Left cardiac atrium (tissue), 4 donors: ENCODE measurements at regions not wholly inside any gene's neighbourhood (a gene's known extent, or its start where the extent isn't known, plus 50 kb on each side); places are given as distances from the start of the nearest gene placed in this dataset.
A peak's percentile ranks its signal among the peaks of the same experiment; 100 is the strongest.
"Not testable (repeated sequence)": the region's sequence is repeated elsewhere in the genome, so short reads cannot be mapped to it uniquely, and the experiment has no call there.

ENCODE experiments used
- ATAC-seq, 2 donors: fragments of 200-7000 bp; cut with Tn5 transposase; one replicate each; pipeline ENCODE4 v1.9.1; 2020; ENCODE audit warnings: mild to moderate bottlenecking in 2 of 2, moderate library complexity in 2 of 2
- DNase-seq: peaks from one replicate; pipeline ENCODE4 v3.0.0-alpha.2; 2020
- intact Hi-C, 2 donors: fragments of 100-400 bp; cut with DNase I; formaldehyde crosslinking; loops; one replicate each; pipeline versions ENCODE4 v1.14.1 to v1.15.1; 2022 to 2023
- donor health status: DM: no; HTN: yes; CAD: no.
- donor health status: DM: no; HTN: yes; CAD: no; lungs with severe emphysema.
- donor health status: DM: yes; HTN: yes; CAD: no.
- donor health status: Dilated cardiomyopathy.

GRCh38 chr5:116922532-116922931, 347.9 kb upstream of the SEMA6A start:
- no peak for ATAC-seq
- intact Hi-C loops = no loop called here

GRCh38 chr5:116914869-116915504, 340.4 kb upstream of the SEMA6A start:
- ATAC-seq = no peak
- intact Hi-C loops = no loop called here
- DNase-seq = no peak

More at GRCh38 chr5:116922532-116922931, 347.9 kb upstream of the SEMA6A start:
- no peak for DNase-seq

- no peak for DNase-seq
- intact Hi-C loops = no loop called here
- no peak for ATAC-seq
These were observed 337.6 kb upstream of the SEMA6A start for GRCh38 chr5:116912221-116912620.

- ATAC-seq = no peak
- DNase-seq = no peak
- intact Hi-C loops = no loop called here
These were observed 336.5 kb upstream of the SEMA6A start for GRCh38 chr5:116911074-116911473.

- intact Hi-C loops = no loop called here
- DNase-seq (no peak), ATAC-seq (no peak)
These were observed 333.9 kb upstream of the SEMA6A start for GRCh38 chr5:116908537-116908936.

- ATAC-seq (no peak), DNase-seq (no peak)
- intact Hi-C loops = no loop called here
These were observed 331.3 kb upstream of the SEMA6A start for GRCh38 chr5:116905885-116906284.

- no peak for ATAC-seq
- intact Hi-C loops = no loop called here
- no peak for DNase-seq
These were observed 326.2 kb upstream of the SEMA6A start for GRCh38 chr5:116900793-116901192.

- intact Hi-C loops = no loop called here
- DNase-seq (no peak), ATAC-seq (no peak)
These were observed 324.3 kb upstream of the SEMA6A start for GRCh38 chr5:116898917-116899316.

- no peak for DNase-seq
- ATAC-seq = no peak
- intact Hi-C loops = no loop called here
These were observed 322.7 kb upstream of the SEMA6A start for GRCh38 chr5:116897291-116897690.

- intact Hi-C loops = no loop called here
- DNase-seq = no peak
- ATAC-seq = no peak
These were observed 321.4 kb upstream of the SEMA6A start for GRCh38 chr5:116896001-116896400.

GRCh38 chr5:116892993-116893392, 318.4 kb upstream of the SEMA6A start:
- ATAC-seq = no peak
- intact Hi-C loops = no loop called here
- DNase-seq = no peak

- intact Hi-C loops = no loop called here
- ATAC-seq = no peak
- no peak for DNase-seq
These were observed 312.5 kb upstream of the SEMA6A start for GRCh38 chr5:116887104-116887503.

- no peak for DNase-seq
- intact Hi-C loops = no loop called here
- ATAC-seq = no peak
These were observed 311.2 kb upstream of the SEMA6A start for GRCh38 chr5:116885825-116886224.

- ATAC-seq (no peak), DNase-seq (no peak)
- intact Hi-C loops = no loop called here
These were observed 309.3 kb upstream of the SEMA6A start for GRCh38 chr5:116883875-116884274.

- intact Hi-C loops = no loop called here
- no peak for ATAC-seq
- no peak for DNase-seq
These were observed 307.4 kb upstream of the SEMA6A start for GRCh38 chr5:116881921-116882531.

- DNase-seq (no peak), ATAC-seq (no peak)
- intact Hi-C loops = no loop called here
These were observed 306.0 kb upstream of the SEMA6A start for GRCh38 chr5:116880601-116881000.

- ATAC-seq = no peak
- intact Hi-C loops = no loop called here
- no peak for DNase-seq
These were observed 305.5 kb upstream of the SEMA6A start for GRCh38 chr5:116880150-116880549.

GRCh38 chr5:116876240-116876840, 301.7 kb upstream of the SEMA6A start:
- intact Hi-C loops = no loop called here
- DNase-seq (no peak), ATAC-seq (peak in 1 of 2 donors; percentile 63)

GRCh38 chr5:116872986-116873385, 298.4 kb upstream of the SEMA6A start:
- ATAC-seq = no peak
- intact Hi-C loops = no loop called here
- no peak for DNase-seq

- intact Hi-C loops = no loop called here
- ATAC-seq (no peak), DNase-seq (no peak)
These were observed 297.9 kb upstream of the SEMA6A start for GRCh38 chr5:116872486-116872885.

- intact Hi-C loops = not testable (repeated sequence)
These were observed 293.2 kb upstream of the SEMA6A start for GRCh38 chr5:116867825-116868224.

More at GRCh38 chr5:116867825-116868224, 293.2 kb upstream of the SEMA6A start:
- DNase-seq, ATAC-seq: not testable (repeated sequence)
